ENCODE measurements at regions not wholly inside any gene's neighbourhood (a gene's known extent, or its start where the extent isn't known, plus 50 kb on each side); places are given as distances from the start of the nearest gene placed in this dataset.

DNA sequence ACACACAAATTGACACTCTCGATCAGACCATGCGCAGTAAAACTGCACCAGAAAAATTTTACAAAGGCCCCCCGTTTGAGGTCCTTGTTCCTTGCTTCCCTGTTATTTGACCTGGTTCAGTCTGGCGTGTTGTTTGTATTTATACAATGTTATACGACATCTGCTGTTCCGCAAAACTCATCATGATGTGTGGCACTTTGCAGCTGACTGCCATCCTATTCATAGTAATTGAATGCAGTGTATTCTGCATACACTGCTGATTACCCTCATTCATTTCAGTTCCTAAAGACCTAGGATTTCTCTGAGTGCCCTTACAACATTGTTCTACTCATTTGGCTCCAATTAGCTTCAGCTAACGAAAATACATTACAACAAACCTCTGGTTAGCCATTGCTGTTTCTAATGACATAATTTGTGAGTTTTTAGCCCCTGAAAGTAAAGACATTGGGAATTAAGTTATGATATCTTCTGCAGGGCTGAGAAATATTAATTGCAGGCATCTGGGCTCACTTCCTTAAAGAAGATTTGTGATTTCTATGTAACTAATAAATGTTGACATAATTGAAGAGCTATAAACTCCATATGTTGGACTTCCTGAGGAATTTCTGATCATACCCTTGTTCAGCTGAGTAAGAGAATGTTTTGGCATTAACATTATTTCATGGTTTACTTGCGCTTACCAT is 75.7 kb downstream of the C3orf38 start:
- TF ChIP-seq POLR2A (IDR thresholded peaks at IDR 0.05) (no peak), POLR2AphosphoS5 (IDR thresholded peaks at IDR 0.05) (no peak)
- TF ChIP-seq, protein P1, sequence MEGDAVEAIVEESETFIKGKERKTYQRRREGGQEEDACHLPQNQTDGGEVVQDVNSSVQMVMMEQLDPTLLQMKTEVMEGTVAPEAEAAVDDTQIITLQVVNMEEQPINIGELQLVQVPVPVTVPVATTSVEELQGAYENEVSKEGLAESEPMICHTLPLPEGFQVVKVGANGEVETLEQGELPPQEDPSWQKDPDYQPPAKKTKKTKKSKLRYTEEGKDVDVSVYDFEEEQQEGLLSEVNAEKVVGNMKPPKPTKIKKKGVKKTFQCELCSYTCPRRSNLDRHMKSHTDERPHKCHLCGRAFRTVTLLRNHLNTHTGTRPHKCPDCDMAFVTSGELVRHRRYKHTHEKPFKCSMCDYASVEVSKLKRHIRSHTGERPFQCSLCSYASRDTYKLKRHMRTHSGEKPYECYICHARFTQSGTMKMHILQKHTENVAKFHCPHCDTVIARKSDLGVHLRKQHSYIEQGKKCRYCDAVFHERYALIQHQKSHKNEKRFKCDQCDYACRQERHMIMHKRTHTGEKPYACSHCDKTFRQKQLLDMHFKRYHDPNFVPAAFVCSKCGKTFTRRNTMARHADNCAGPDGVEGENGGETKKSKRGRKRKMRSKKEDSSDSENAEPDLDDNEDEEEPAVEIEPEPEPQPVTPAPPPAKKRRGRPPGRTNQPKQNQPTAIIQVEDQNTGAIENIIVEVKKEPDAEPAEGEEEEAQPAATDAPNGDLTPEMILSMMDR (IDR thresholded peaks at IDR 0.05) = no peak

Measured in stomach (tissue), 4 donors.